ENCODE measurements at regions not wholly inside any gene's neighbourhood (a gene's known extent, or its start where the extent isn't known, plus 50 kb on each side); places are given as distances from the start of the nearest gene placed in this dataset.

GRCh38 chr17:77720946-77721845 lies 237.3 kb upstream of the TNRC6C start:
- DNase-seq = no peak

GRCh38 chr17:77721846-77722160 lies 236.7 kb upstream of the TNRC6C start:
- DNase-seq = no peak

GRCh38 chr17:77722366-77722765 lies 236.1 kb upstream of the TNRC6C start:
- DNase-seq = no peak

- no peak for DNase-seq
These were observed 235.2 kb upstream of the TNRC6C start for GRCh38 chr17:77723071-77723908.

GRCh38 chr17:77723909-77724875 lies 234.3 kb upstream of the TNRC6C start:
- no peak for DNase-seq

GRCh38 chr17:77724876-77725615 lies 233.5 kb upstream of the TNRC6C start:
- no peak for DNase-seq

GRCh38 chr17:77725846-77726245 lies 232.7 kb upstream of the TNRC6C start:
- no peak for DNase-seq

GRCh38 chr17:77726549-77727006 lies 231.9 kb upstream of the TNRC6C start:
- DNase-seq = no peak

GRCh38 chr17:77727037-77727615 lies 231.4 kb upstream of the TNRC6C start:
- no peak for DNase-seq

GRCh38 chr17:77728474-77728795 lies 230.1 kb upstream of the TNRC6C start:
- DNase-seq = no peak

GRCh38 chr17:77728871-77729270 lies 229.6 kb upstream of the TNRC6C start:
- DNase-seq = no peak

GRCh38 chr17:77729587-77729986 lies 228.9 kb upstream of the TNRC6C start:
- DNase-seq = no peak

GRCh38 chr17:77730376-77730775 lies 228.1 kb upstream of the TNRC6C start:
- no peak for DNase-seq

GRCh38 chr17:77733576-77734296 lies 224.8 kb upstream of the TNRC6C start:
- no peak for DNase-seq

GRCh38 chr17:77734371-77735080 lies 224.0 kb upstream of the TNRC6C start:
- no peak for DNase-seq

GRCh38 chr17:77735081-77735565 lies 223.4 kb upstream of the TNRC6C start:
- no peak for DNase-seq

- DNase-seq = no peak
These were observed 222.8 kb upstream of the TNRC6C start for GRCh38 chr17:77735566-77736198.

GRCh38 chr17:77736199-77736585 lies 222.3 kb upstream of the TNRC6C start:
- DNase-seq = no peak

- no peak for DNase-seq
These were observed 221.8 kb upstream of the TNRC6C start for GRCh38 chr17:77736721-77737120.

Measured in CD4-positive, alpha-beta T cell treated with Interleukin-21 for 1 hour (primary cell).